ENCODE measurements at regions not wholly inside any gene's neighbourhood (a gene's known extent, or its start where the extent isn't known, plus 50 kb on each side); places are given as distances from the start of the nearest gene placed in this dataset.

DNA sequence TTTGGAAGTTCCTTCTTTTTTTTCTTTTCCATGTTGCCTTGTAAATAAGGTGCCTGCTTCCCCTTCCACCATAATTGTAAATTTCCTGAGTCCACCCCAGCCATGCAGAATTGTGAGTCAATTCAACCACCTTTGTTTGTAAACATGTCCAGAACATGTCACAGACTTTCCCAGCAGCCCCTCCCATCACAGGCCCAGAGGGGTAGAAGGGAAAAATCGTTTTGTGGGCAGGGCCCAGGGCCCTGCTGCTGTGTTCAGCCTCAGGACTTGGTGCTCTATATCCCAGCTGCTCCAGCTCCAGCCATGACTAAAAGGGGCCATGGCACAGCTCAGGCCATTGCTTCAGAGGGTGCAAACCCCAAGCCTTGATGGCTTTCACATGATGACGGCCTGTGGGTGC lies 384.6 kb upstream of the NCAM2 start:
- no peak for DNase-seq

DNA sequence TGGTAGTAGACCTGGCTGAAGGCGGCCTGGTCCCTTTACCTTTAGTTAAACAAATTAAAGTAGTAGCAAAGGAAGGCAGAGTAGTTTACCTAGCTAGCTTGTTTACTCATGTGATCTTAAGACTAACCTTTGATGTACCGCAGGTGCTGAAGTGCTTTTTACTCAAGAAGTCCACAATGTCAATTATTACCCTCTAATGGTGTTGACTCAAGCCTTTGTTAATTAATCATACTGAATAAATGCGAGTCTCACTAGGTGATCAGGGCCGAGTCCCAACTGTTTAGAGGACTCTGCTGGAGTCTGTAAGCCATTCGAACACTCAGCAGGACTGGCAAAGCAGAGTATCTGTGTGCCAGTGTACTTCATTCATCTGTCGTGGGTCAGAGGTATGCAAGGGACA lies 381.1 kb upstream of the NCAM2 start:
- no peak for DNase-seq

DNA sequence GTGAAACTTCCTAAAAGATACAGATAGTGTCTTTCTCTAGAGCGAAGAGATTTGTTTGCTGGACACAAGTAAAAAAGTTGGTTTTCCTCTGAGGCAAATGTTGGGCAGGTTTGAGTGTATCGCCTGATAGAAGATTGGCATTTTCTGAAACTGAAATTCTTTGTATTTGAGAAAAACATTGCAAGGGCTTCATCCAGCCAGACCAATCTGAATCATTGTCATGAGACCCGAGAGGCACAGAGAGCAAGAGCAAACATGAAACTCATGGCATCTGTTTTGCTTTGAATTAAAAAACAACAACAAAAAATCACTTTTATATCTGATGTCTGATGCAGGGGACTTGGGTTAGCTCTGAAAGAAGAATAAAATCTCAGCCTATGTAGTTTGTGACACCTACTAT lies 379.3 kb upstream of the NCAM2 start:
- no peak for DNase-seq

DNA sequence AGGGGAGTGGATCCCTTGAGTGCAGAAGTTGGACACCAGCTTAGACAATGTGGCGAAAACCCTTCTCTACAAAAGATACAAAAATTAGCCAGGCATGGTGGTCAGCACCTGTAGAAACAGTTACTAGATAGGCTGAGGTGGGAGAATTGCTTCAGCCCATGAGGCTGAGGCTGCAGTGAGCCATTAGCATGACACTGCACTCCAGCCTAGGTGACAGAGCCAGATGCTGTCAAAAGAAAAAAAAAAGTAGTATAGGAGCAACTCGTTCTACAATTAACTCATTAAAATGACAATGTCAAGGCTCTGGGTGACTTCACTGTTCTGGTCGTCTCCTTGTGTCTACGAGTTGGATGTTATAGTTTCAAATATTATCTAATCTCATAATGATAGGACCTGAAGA lies 370.6 kb upstream of the NCAM2 start:
- DNase-seq = no peak

- DNase-seq = no peak
Observed at GRCh38 chr21:20631633-20632032, 366.6 kb upstream of the NCAM2 start.

DNA sequence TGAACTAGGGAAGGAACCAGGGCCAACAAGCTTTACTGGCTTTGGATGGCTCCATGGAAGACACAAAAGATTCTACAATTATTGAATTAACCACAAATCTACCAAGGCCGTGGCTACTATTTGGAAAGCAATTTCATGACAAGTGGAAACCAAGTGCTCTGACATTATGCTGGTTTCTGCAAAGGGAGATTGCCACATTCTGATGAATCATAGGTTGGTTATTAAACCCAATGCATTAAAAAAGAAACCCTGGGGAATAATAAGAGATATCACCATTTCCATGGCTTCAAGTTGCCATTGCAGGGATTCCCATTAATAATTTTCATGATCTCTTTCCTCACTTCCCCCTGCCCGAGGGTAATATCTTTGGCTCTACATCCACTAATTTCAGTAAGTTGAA lies 359.2 kb upstream of the NCAM2 start:
- no peak for DNase-seq

DNA sequence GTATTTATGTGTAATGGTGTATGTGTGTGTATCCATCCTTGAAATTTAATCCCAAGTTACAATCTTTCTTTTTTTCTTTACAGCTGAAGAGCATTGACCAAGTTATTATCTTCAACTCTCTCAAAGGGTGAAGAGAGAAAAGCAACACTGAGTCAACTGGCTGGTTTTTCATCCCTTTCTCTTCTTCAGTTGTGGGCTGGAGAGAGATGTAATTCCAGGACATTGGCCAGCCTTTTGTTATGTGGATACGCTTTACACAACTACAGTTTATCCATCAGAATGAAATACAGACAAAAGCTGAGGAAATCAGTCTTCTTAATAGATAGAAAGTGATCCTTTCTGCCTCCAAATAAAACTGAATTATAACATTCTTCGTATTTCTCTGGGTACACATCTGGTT lies 357.0 kb upstream of the NCAM2 start:
- no peak for DNase-seq

GRCh38 chr21:20642681-20643080 lies 355.5 kb upstream of the NCAM2 start:
- DNase-seq = no peak

- no peak for DNase-seq
Observed at GRCh38 chr21:20644552-20644951, 353.7 kb upstream of the NCAM2 start.

GRCh38 chr21:20645344-20645743 lies 352.9 kb upstream of the NCAM2 start:
- no peak for DNase-seq

DNA sequence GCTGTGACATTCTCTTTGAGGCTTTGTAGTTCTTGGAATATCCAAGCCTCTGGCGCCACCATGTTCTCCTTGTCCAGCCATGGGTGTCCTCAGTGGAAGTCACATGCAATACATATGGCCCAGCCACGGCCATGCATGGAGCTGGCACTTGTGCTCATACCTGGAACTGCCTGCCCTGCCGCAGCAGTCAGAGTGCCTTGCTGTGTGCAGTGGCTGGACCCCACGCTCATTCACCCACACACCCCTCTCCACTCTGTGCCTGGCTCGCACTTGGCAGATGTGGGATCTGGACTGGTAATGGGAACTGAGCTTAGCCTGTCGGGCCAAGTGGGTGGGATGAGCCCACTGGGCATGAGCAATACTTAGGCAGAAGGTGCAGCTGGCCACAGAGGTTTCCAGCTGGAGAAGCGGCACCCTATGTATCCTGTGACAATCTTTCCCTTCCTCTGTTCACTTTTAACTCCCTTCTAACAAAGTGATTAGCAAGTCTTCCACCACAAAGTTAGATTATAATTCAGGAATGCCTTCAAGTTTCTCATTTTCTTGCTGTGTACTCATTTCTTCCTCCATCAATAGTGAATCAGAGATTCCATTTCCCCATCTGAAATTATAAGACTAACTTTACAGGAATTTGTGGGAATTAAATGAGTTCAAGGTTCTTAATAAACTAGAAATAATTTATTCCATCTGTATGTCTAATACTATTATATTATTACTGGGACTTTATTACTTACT lies 351.6 kb upstream of the NCAM2 start:
- DNase-seq = no peak

GRCh38 chr21:20647607-20648006 lies 350.6 kb upstream of the NCAM2 start:
- no peak for DNase-seq

DNA sequence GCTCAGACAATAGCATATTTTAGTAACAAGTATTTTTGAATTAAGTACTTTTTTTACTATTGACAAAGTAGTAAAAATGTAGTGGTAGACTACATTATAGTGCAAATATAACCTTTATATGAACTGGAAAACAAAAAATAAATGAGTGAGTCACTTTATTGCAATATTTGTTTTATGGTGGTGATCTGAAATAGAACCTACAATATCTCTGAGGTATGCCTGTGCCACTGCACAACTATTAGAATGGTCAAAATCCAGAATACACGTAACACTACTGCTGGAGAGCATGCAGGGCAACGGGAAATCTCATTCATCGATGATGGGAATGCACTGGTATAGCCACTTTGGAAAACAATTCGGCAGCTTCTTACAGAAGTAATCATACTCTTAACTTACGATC lies 349.0 kb upstream of the NCAM2 start:
- no peak for DNase-seq

- DNase-seq = no peak
Observed at GRCh38 chr21:20652846-20653245, 345.4 kb upstream of the NCAM2 start.

DNA sequence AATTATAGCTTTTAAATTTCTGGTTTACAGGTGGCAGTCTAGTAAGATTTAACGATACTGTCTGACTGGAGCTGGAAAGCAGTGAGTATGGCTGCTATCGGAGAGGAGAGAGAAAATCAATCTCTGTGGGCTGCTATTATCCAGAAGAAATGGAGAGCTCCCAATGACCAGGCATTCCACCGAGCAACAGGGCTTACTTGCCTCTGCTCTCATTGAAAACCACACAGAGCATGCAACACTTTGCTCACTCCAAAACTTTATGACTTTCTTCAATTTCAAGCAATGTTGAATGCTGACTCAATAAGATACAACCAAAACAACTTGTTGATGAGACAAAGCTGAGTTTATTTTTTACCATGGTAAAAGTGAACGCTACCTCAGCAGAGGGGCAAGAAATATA lies 337.0 kb upstream of the NCAM2 start:
- DNase-seq = no peak

DNA sequence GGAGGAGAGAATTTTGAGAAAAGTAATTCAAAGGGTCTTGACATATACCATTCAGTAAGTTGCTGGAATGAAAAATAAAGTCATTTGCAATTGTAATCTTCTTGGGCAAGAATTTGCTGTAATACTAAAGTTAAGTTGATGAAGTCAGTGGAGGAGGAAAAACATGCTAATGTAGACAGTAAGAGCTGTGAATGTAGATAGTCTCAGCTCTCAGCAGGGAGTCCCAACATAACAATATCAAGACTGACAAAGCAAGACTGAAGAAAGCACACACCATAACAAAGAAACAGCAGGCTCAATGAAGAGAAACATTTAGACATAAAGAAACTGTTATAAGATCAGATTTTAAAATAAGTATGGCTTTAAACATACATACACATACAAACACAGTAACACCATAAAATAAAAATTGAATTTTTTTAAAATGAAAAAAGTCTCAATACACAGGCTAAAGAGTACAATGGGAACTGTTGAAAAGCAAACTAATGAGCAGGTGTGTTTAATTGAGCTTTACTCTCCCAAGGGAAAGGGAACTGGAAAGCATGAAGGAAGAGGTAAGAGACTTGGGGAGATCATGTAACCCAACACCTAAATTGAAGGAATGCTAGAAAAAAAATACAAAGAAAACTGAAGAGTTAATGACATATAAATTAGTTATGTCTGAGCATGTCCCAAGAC lies 336.3 kb upstream of the NCAM2 start:
- no peak for DNase-seq

DNA sequence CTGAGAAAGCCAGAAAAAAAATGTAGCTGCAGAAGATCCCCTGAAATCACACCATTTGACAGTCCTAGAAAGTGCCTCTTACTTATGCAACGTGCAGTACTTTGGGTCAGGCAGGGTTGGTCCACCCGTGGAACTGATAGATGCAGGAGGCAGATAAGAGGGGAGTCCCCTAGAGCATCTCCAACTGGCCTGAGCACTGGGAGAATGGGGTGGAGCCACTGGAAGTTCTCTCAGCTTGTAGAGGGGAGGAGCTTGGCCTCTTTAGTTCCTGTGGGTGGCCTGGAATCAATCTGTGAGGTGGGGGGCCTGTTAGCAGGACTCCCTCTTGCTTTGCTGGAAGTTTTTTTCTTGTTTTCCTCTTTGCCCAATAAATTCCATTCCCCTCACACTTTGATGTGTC lies 335.7 kb upstream of the NCAM2 start:
- DNase-seq = no peak

DNA sequence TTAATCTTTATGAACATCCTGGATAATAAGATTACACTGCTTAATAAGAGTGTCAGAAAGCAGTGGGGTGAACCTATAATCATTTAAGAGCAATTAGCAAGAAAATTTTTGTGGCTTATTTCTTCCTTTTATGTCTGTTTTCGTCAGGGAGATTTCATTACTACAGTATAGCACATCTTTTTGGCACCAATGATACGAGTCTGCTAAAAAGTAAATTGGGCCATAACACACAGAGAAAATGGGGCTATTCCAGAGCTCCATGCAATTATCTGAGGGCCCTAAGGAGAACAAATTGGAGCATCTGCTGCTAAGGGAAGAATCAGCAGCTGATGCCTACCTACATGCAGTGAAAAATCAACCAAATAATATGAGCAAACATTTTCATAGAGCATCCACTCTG lies 330.3 kb upstream of the NCAM2 start:
- DNase-seq = no peak

GRCh38 chr21:20685475-20685874 lies 312.7 kb upstream of the NCAM2 start:
- DNase-seq = no peak

DNA sequence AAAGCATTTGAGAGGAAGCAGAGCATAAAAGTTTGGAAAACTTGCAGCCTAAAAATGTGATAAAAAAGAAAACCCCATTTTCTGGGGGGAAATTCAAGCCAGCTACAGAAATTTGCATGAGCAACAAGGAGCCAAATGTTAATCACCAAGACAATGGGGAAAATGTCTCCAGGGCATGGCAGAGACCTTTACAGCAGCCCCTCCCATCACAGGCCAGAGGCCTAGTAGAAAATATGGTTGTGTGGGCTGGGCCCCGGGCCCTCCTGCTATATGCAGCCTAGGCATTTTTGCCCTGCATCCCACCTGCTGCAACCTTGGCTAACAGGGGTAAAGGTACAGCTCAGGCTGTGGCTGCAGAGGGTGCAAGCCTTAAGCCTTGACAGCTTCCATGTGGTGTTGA lies 299.6 kb upstream of the NCAM2 start:
- no peak for DNase-seq

GRCh38 chr21:20701235-20701634 lies 297.0 kb upstream of the NCAM2 start:
- no peak for DNase-seq

GRCh38 chr21:20703112-20703767 lies 295.0 kb upstream of the NCAM2 start:
- no peak for DNase-seq

DNA sequence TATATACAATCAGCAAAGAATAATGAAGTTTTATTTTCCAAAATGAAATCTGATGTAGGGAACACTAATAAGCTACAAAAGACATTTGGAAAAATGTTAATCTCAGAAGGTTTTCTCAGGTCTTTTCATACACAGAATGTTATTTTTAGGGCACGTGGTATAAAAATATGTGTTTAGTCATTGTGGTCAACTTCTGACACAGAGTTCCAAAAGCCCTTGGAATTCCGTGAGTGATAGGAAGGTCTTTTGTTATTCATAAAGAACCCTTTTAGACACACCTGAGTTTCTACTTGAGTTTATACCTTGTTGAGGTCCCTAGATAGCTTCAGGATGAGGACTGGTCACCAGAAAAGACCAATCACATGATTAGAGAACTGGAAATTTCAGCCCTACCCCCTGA lies 277.6 kb upstream of the NCAM2 start:
- no peak for DNase-seq

GRCh38 chr21:20721151-20721550 lies 277.1 kb upstream of the NCAM2 start:
- no peak for DNase-seq
